Activated T-helper 1 cell treated with Interleukin-2 at 50 U/mL for 16 hours (primary cell): ENCODE measurements at regions not wholly inside any gene's neighbourhood (a gene's known extent, or its start where the extent isn't known, plus 50 kb on each side); places are given as distances from the start of the nearest gene placed in this dataset.

Experiments used
- DNase-seq: peaks from one replicate; pipeline ENCODE4 v3.0.0-alpha.2; 2020; ENCODE audit warnings: low read depth

DNA sequence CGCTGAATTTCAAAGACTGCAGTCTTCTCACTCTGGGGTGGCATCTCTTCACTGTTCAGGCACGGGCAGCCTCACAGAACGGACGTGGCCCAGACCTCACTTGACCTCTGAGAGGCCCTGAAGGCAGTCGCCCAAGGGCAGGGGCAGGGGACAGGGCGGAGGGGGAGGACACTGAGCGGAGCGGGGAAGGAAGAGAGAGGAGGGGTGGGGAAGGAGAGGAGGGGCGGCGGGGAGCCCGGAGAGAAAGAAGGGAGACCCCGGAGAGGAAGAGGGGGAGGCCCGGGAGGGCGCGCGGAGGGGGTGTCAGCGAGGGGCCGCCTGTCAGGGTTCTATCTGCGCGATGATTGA is 58.7 kb upstream of the COMTD1 start:
- DNase-seq = no peak

- DNase-seq = no peak
Measured at GRCh38 chr10:75294031-75294437, 58.3 kb upstream of the COMTD1 start.

GRCh38 chr10:75293446-75293820 is 57.7 kb upstream of the COMTD1 start:
- DNase-seq = no peak

DNA sequence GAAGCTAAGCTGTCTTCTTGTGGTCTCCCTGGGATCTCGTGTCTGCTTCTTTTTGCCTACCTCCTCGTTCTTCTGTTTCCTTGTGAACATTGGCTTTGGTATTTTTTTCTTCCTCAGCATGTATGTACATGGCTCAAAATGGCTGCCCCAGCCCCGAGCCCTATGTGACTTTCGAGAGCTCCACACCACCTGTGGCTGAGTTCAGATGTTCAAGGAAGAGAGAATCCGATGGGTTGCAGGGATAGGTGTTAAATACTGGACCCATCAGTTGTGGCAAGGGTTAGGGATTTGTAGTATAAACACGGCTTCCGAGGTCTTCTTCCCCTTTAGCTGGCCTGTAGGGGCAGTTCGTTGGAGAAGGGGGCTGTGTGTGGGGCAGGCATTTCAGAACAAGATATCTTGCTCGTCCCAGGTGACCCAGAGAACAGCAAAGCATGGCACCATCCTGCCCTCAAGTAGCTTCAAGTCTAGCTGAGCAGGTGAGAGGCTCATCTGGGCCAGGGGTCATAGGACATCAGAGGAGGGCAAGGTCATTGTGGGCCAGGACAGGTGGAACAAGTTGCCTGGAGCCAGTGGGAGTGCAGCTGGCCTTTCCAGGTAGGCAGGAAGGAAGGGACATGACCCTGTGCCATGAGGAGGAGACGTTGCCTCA is 57.2 kb upstream of the COMTD1 start:
- no peak for DNase-seq

DNA sequence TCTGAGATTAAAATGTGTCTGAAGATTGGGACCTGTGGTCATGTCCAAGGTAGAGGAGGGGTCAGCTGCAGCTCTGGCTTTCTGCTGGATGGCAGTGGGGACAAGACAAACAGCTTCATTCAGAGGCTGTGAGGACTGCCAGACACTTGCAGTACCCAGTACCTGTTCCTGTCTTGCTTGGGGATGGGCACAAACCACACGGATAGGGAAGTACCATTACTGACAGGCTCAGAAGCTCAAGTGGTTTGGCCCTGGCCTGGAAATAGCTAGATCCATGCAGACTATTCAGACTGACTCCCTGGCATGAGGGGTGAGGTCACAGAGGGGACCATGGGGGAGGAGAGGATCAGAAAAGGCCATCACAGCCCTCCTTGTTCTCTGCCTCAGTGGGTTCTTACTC is 56.0 kb upstream of the COMTD1 start:
- DNase-seq = no peak

GRCh38 chr10:75288140-75288711 is 52.5 kb upstream of the COMTD1 start:
- no peak for DNase-seq

GRCh38 chr10:75287697-75288096 is 51.9 kb upstream of the COMTD1 start:
- DNase-seq = no peak

DNA sequence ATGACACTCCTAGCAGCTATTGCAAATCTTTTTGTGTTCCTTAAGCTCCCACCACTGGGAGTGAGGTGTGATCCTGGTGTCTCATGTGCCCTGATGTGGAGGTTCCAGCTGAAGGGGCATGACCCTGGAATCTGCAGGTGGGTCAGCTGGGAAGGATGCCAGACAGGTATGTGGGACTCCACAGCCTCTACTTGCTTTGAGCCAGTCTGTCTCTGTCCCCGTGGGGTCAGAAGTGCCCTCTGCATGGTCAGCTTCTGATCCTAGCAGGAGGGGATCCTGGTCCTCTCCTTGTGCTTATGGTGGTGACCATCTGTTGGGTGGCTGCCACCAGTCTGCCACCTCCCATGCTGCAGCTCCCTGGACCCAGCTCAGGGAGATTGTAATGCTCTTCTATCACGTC is 51.1 kb upstream of the COMTD1 start:
- DNase-seq = no peak
